Astrocyte (in vitro differentiated cells and primary cell): ENCODE measurements at regions not wholly inside any gene's neighbourhood (a gene's known extent, or its start where the extent isn't known, plus 50 kb on each side); places are given as distances from the start of the nearest gene placed in this dataset.

ENCODE experiments used
- EZH2 ChIP-seq: IDR thresholded peaks from 2 replicates; pipeline ENCODE4 v1.6.1; 2012; ENCODE audit warnings: mild to moderate bottlenecking, low read length, inconsistent platforms; ENCODE audit not compliant: insufficient read depth
- TF ChIP-seq, protein P1 (sequence below): IDR thresholded peaks from 2 replicates; pipeline ENCODE4 v1.5.1; 2011; ENCODE audit warnings: low read depth, mild to moderate bottlenecking, inconsistent platforms, low read length, moderate library complexity; ENCODE audit not compliant: insufficient read depth

DNA sequence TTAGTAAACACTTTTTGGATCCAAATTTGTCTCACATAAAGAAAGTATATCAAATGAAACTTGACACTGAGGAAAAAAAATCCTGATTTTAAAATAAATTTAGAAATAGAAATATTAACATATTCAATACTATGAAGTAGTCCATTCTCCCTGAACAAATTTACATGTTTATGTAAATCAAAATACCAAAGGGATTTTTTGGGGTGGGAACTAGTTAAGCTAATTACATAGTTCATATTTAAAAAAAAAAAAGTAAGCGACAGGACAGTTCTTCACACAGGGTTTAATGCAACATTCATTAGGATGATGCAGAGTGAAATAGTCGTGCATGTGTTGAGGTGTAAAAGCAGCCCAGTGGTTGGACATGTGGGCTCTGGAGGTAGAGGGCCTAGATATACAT, 433.5 kb upstream of the B3GALT2 start:
- TF ChIP-seq, protein P1, sequence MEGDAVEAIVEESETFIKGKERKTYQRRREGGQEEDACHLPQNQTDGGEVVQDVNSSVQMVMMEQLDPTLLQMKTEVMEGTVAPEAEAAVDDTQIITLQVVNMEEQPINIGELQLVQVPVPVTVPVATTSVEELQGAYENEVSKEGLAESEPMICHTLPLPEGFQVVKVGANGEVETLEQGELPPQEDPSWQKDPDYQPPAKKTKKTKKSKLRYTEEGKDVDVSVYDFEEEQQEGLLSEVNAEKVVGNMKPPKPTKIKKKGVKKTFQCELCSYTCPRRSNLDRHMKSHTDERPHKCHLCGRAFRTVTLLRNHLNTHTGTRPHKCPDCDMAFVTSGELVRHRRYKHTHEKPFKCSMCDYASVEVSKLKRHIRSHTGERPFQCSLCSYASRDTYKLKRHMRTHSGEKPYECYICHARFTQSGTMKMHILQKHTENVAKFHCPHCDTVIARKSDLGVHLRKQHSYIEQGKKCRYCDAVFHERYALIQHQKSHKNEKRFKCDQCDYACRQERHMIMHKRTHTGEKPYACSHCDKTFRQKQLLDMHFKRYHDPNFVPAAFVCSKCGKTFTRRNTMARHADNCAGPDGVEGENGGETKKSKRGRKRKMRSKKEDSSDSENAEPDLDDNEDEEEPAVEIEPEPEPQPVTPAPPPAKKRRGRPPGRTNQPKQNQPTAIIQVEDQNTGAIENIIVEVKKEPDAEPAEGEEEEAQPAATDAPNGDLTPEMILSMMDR: no peak
- no peak for TF ChIP-seq EZH2
